ENCODE measurements at regions not wholly inside any gene's neighbourhood (a gene's known extent, or its start where the extent isn't known, plus 50 kb on each side); places are given as distances from the start of the nearest gene placed in this dataset.

- TF ChIP-seq USF1 (IDR thresholded peaks at IDR 0.05; ENCODE audit: borderline replicate concordance, low read depth) (peak; percentile 37; the same call in 1 of the 2 replicates), FOSL2 (IDR thresholded peaks at IDR 0.05; ENCODE audit: borderline replicate concordance, low read depth) (no peak), TAF1 (IDR thresholded peaks at IDR 0.05; ENCODE audit: borderline replicate concordance, low read depth, low read length) (no peak), POLR2AphosphoS5 (IDR thresholded peaks at IDR 0.05; ENCODE audit: low read depth, low read length) (no peak), NRF1 (IDR thresholded peaks at IDR 0.05; ENCODE audit: low read depth, low read length) (no peak), TCF12 (IDR thresholded peaks at IDR 0.05) (no peak), CTCF (IDR thresholded peaks at IDR 0.05) (no peak), ELF1 (IDR thresholded peaks at IDR 0.05) (no peak), GATA2 (CRISPR knock-in tag; IDR thresholded peaks at IDR 0.05) (no peak; the same call in 1 of the 2 replicates), MXI1 (IDR thresholded peaks at IDR 0.05; ENCODE audit: low read depth, low read length) (peak; percentile 79)
Measured at GRCh38 chr13:31046711-31047279, 114.3 kb downstream of the TEX26 start (continued).

GRCh38 chr13:31045286-31046081, 113.0 kb downstream of the TEX26 start:
- H3K9me2 ChIP-seq, result no peaks in the 10 kb centered on the region
- H3F3A ChIP-seq (replicated peaks; ENCODE audit: insufficient read depth), result peaks cover 25% of the 10 kb centered on the region
- H3K27ac ChIP-seq (ENCODE audit: low read depth in 2 of 2, low read length in 1 of 2), result peak overlapping the region; percentile 95 to 97
- no peaks in the 10 kb centered on the region for H3K36me3 ChIP-seq (replicated peaks in 1 of 2; ENCODE audit: control insufficient read depth in 1 of 2, insufficient read depth in 2 of 2, low read length in 1 of 2)
- no peaks in the 10 kb centered on the region for H3K79me2 ChIP-seq (ENCODE audit: insufficient read depth)
- no peaks in the 10 kb centered on the region for H3K27me3 ChIP-seq (ENCODE audit: insufficient read depth)
- H3K9me3 ChIP-seq, result no peaks in the 10 kb centered on the region
- peak overlapping the region in 1 of 2 experiments; percentile 30; a peak in 2 of 4 replicates for H3K4me3 ChIP-seq (ENCODE audit: low read depth in 2 of 2, low read length in 1 of 2)
- no peak for DNase-seq
- ChIA-PET POLR2A (no interaction called here), CTCF (interaction anchor here (0.6 to 3.6 kb wide), 45 partner anchors 8 to 919 kb away, joined by 3 to 36 read pairs (median 5); no protein-coding TSS in a partner anchor)
- 34% methylated on average over 11 of the region's 11 CpGs for WGBS (ENCODE audit: low lambda C conversion rate)
- peaks cover 28 to 35% of the 10 kb centered on the region in 2 experiments for H3K4me1 ChIP-seq (ENCODE audit: control insufficient read depth in 1 of 2, insufficient read depth in 2 of 2, low read depth in 1 of 2, low read length in 1 of 2)
- H2AFZ ChIP-seq (ENCODE audit: low read depth), result peak overlapping the region; percentile 75
- H3K9ac ChIP-seq, result peak overlapping the region; percentile 66; the same call in 1 of the 2 replicates
- peak overlapping the region; percentile 78 for H3K4me2 ChIP-seq
- no peaks in the 10 kb centered on the region for H4K20me1 ChIP-seq (ENCODE audit: insufficient read depth)
- TF ChIP-seq FOSL2 (IDR thresholded peaks at IDR 0.05; ENCODE audit: borderline replicate concordance, low read depth) (peak; percentile 98), GATA2 (CRISPR knock-in tag; IDR thresholded peaks at IDR 0.05) (no peak), RCOR1 (IDR thresholded peaks at IDR 0.05; ENCODE audit: low read length) (no peak), SMC3 (IDR thresholded peaks at IDR 0.05; ENCODE audit: low read depth, low read length) (no peak), SIN3A (IDR thresholded peaks at IDR 0.05; ENCODE audit: borderline replicate concordance, low read depth, low read length) (no peak; the same call in 1 of the 2 replicates), RXRA (IDR thresholded peaks at IDR 0.05; ENCODE audit: borderline replicate concordance, low read depth) (peak; percentile 56; the same call in 1 of the 2 replicates), USF2 (IDR thresholded peaks at IDR 0.05; ENCODE audit: borderline replicate concordance, low read depth, low read length) (no peak), ELF1 (IDR thresholded peaks at IDR 0.05) (peak; percentile 59; the same call in 1 of the 2 replicates), TAF1 (IDR thresholded peaks at IDR 0.05; ENCODE audit: borderline replicate concordance, low read depth, low read length) (peak; percentile 63; the same call in 1 of the 2 replicates), GABPA (IDR thresholded peaks at IDR 0.05; ENCODE audit: low read depth) (peak; percentile 67), PBX3 (IDR thresholded peaks at IDR 0.05) (peak; percentile 69), TEAD4 (IDR thresholded peaks at IDR 0.05; ENCODE audit: borderline replicate concordance, insufficient read depth) (no peak), USF1 (IDR thresholded peaks at IDR 0.05; ENCODE audit: borderline replicate concordance, low read depth) (no peak), RAD21 (IDR thresholded peaks at IDR 0.05; ENCODE audit: low read length) (no peak), FOXJ3 (CRISPR knock-in tag; IDR thresholded peaks at IDR 0.05) (no peak), NFIC (IDR thresholded peaks at IDR 0.05; ENCODE audit: borderline replicate concordance) (peak; percentile 31; the same call in 1 of the 2 replicates), EP300 (IDR thresholded peaks at IDR 0.05; ENCODE audit: borderline replicate concordance in 1 of 2, low read depth in 1 of 2, low read length in 1 of 2) (peak in 1 of 2 experiments; percentile 78; a peak in 1 of 4 replicates), MAX (IDR thresholded peaks at IDR 0.05; ENCODE audit: low read depth) (peak; percentile 95), FOXM1 (IDR thresholded peaks at IDR 0.05; ENCODE audit: low read depth) (no peak)
